HG03521 (cell line): ENCODE measurements at regions not wholly inside any gene's neighbourhood (a gene's known extent, or its start where the extent isn't known, plus 50 kb on each side); places are given as distances from the start of the nearest gene placed in this dataset.

ENCODE experiments used
- ATAC-seq: cut with Tn5 transposase; IDR thresholded peaks from one replicate; pipeline ENCODE4 v1.9.1; 2021; ENCODE audit warnings: mild to moderate bottlenecking, moderate library complexity; ENCODE audit not compliant: unreplicated experiment

- ATAC-seq: no peak
Observed at GRCh38 chr18:55093808-55094207, 134.5 kb upstream of the CCDC68 start.

DNA sequence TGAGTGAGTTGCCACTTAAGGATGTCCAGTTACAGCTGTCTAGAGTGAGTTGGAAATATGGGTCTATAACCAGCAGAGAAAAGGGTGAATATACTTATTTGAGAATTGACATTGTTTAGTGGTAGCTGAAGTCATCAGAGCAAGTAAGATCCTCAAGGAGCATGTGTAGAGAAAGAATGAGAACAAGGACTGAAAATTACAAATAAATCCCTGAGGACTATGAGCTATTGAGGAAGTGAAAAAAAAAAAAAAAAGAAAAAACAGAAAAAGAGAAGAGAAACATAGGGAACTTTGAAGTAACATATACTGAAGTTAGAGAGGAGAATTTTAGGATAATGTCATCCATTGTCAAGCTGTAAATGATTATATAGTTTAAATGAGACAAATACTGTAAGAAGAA is 134.0 kb upstream of the CCDC68 start:
- ATAC-seq: no peak

- no peak for ATAC-seq
Observed at GRCh38 chr18:55092166-55092565, 132.9 kb upstream of the CCDC68 start.

GRCh38 chr18:55090564-55091188 is 131.4 kb upstream of the CCDC68 start:
- no peak for ATAC-seq

DNA sequence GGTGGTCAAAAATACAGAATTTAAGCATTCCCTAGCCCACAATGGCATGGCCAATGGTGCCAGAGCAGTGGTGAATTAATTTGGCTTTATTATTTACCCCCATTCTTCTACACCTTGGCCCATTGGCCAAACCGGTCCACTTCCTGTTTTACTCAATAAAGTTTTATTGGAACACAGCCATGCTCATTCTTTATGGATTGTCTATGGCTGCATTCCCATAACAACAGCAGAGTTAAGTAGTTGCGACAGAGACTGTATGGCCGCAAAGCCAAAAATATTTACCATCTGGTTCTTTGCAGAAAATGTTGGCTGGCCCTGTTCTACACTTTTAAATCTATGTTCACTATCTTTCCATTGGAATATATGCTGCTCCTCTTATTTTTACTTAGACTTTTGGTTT is 130.3 kb upstream of the CCDC68 start:
- no peak for ATAC-seq

DNA sequence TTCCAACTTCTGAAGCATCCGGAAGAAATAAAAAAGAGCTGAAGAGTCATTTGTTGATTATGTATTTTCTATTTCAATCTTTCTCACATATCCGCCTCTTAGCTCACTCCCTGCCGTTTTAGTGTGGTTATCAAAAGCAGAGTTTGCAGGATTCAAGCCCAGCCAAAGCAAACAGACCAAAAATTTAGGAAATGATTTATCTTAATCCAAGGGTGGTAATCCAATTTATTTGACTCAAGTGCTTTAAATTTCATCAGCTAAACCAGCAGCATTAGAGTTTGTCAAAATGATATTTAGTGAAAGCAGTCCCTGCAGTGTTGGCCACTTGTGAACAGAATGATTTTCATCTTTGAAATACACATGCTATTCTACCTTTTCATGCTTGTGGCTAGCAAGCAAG is 129.3 kb upstream of the CCDC68 start:
- no peak for ATAC-seq

- peak; percentile 82 for ATAC-seq
Observed at GRCh38 chr18:55088000-55088401, 128.7 kb upstream of the CCDC68 start.

DNA sequence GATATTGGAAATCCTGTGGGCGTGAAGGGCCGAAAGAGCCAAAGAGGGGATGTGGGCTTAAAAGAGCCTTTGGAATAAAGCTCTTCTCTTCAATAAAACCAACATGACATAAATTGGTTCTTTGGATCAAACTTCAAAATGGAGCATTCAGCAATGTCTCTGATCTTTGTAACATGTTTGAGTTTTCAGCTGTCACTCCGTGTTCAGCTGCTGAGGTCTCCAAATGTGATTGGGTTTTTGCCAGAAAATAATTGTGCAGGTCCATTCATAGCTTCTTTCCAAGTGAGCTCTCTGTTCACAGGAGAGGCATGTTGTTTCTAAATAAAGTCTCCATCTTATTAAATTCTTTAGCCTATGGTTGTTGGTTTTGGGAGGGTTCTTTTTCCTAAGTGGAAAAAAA is 127.6 kb upstream of the CCDC68 start:
- no peak for ATAC-seq

- ATAC-seq: no peak
Observed at GRCh38 chr18:55085557-55086285, 126.5 kb upstream of the CCDC68 start.

DNA sequence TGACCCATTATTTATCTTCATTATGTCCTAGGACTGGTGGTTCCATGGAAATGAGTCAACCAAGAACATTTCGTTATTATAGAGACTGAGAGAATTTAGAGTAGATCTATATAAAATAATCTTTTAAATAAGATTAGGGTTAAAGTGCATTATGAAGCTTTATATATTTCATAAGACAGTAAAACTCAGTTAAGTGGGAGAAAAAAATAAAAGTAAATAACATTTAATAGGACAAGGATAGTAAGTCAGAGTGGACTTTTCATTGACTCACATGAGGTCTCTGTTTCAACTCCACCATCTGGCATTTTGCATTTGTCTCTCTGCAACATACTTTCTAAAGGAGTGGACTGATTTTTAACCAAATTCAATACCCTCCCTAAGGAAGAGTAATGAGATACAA is 125.3 kb upstream of the CCDC68 start:
- ATAC-seq: no peak

GRCh38 chr18:55083461-55083860 is 124.2 kb upstream of the CCDC68 start:
- ATAC-seq: no peak

DNA sequence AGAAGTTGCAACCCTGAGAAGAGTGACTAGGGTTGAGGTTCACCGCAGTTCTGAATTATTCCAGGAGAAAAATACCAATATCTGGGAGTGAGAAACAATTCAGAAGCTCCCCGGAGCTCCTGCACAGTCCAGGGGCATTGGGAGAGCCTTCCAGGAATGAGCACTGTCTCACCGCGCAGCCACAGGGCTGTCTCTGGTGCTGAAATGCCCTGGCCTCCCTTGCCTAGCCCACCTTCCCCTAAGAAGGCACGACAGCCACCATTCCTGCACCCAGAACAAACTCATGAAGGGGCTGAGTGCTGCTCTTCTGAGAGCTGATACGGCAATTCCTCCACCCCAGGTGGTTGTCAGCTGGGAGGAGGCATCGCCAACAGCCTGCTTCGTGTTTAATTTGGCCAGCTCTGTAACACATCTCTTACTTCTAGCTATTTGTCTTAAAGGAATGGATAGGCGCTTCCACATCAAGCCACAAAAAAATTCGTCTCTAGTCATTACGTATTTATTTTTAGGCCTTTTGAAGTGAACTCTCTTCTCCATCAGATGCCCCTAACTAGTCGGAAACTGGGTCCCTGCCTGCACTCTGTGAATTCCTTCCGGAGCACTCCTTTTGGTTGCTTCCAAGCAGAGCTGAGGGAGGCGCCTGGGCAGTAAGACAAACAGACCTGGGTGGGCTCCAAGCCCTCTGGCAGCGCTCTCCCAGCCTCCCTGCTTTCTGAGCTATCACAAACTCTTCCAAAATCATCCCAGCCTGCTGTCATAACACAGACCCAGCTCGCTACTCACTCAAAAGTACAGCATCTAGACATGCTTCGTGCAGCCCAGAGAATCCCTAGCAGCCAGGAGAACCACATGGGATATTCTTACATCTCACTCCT is 120.5 kb upstream of the CCDC68 start:
- no peak for ATAC-seq

GRCh38 chr18:55079067-55079466 is 119.8 kb upstream of the CCDC68 start:
- no peak for ATAC-seq

GRCh38 chr18:55078303-55078932 is 119.2 kb upstream of the CCDC68 start:
- ATAC-seq: no peak

DNA sequence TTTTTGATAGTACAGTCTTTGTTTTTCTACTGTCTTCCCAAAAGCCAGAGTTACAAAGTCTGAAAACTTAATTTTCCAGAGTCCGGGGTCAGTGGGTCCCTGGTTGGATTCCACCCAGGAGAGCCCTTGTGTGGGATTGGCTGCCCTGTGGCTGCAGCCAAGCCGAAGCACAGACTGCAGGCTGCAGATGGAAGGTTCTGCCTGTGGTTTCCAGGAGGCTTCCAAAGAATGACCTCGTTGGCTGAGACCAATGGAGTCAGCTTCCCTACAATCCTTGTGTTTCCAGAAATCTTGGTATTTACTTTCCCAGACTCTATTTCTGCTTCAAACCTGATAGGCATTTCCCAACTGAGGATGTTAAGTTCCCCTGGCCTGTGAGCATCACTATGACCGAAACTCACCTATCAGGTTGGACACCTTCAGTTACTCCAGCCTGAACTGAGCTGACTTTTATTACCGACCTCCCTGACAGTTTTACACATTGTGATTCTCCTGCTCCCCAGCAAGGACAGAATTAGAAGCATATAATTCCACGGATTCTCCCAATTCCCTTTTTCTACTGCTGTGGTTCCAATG is 117.5 kb upstream of the CCDC68 start:
- no peak for ATAC-seq

- no peak for ATAC-seq
Observed at GRCh38 chr18:55073834-55074233, 114.6 kb upstream of the CCDC68 start.

GRCh38 chr18:55073116-55073515 is 113.9 kb upstream of the CCDC68 start:
- ATAC-seq: no peak

DNA sequence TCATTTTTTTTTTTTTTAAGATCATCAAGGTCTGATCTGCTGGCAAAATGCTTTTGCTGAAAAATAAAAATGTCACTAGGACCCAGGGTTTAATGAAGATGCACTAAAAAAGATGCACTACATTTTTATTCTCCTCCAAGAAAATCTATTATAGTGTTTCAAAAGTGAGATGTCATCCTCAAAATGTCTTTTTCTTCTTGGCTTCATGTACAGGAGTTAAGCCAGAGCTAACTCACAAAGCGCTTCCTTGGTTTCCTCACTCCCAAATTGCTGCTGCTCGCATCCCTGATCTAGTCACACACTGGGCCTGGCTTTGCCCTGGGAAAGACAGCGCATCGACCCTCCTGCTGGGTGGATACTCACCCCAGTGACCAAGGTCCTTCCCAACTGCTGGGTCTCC is 113.4 kb upstream of the CCDC68 start:
- ATAC-seq: no peak

- no peak for ATAC-seq
Observed at GRCh38 chr18:55072181-55072580, 112.9 kb upstream of the CCDC68 start.

- peak; percentile 62 for ATAC-seq
Observed at GRCh38 chr18:55069497-55069896, 110.2 kb upstream of the CCDC68 start.

DNA sequence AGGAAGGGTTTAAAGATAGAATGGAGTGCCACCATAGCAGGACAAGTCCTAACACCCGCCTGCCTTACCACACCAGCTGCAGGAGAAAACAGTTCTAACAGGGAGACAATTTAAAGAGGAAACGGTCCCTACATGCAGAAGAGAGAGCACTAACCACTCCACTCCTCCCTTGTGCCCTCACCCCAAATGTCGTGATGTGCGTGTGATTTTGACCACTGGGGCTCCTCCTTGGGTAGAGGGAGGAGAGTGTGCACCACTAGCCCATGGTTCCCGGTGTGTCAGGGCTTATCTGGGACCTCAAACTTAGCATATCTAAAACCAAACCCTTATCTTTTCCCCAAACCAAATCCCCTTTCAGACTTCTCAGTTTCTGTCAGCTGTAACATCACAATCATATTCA is 105.5 kb upstream of the CCDC68 start:
- ATAC-seq: peak; percentile 60
